NCI-H2107 (cell line): ENCODE measurements at regions not wholly inside any gene's neighbourhood (a gene's known extent, or its start where the extent isn't known, plus 50 kb on each side); places are given as distances from the start of the nearest gene placed in this dataset.
A peak's percentile ranks its signal among the peaks of the same experiment; 100 is the strongest.
"Not testable (repeated sequence)": the region's sequence is repeated elsewhere in the genome, so short reads cannot be mapped to it uniquely, and the experiment has no call there.

Source experiments
- DNase-seq: peaks from one replicate; lab custom pipeline; 2025; lab: John Stamatoyannopoulos, UW

DNA sequence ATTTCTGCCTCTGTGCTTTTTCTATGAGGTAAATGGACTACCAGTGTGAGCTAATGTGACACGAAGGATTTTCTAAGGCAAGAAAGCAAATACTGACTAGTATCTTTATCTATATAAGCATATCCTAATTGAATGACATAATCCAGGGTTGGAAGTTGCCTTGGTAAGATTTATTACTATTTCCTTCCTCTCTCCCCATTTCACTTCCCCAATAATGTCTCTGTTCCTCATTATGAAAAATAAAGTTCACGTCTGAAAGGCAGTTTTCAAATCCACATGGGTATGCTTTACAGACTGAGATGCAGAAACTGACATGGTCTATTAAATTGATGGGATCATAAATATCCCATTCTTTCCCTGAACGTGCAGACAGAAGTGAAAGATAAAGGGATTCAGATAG, 86.0 kb downstream of the DTWD1 start:
- no peak for DNase-seq

DNA sequence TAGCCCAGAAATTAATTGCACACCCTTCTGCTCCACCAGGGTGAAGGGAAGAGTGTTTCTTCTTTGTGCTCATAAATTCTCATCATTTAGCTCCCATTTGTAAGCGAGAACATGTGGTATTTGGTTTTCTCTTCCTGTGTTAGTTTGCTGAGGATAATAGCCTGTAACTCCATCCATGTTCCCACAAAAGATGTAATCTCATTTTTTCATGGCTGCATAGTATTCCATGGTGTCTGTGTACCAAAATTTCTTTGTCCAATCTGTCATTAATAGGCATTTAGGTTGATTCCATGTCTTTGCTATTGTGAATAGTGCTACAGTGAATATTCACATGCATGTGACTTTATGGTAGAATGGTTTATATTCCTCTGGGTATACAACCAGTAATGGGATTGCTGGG, 86.8 kb downstream of the DTWD1 start:
- DNase-seq = no peak

DNA sequence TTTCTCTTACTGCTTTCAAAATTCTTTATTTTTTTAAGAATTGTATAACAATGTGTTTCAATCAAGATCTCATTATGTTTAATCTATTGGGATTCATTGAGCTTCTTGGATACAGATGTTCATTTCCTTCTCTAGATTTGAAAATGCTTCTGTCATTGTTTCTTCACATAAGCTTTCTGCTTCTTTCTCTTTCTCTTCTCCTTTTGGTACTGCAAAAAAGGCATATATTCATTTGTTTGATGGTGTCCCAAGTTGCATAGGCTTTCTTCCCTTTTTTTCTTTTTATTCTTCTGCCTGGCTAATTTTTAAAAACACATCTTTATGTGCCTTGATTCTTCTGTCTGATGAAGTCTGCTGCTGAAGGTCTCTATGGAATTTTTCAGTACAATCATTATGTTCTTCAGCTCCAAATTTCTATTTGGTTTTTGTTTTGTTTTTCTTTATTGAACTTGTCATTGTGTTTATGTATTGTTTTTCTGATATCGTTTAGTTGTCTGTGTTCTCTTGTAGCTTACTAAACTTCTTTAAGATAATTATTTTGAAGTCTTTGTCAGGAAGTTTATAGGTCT, 88.9 kb downstream of the DTWD1 start:
- DNase-seq = no peak

DNA sequence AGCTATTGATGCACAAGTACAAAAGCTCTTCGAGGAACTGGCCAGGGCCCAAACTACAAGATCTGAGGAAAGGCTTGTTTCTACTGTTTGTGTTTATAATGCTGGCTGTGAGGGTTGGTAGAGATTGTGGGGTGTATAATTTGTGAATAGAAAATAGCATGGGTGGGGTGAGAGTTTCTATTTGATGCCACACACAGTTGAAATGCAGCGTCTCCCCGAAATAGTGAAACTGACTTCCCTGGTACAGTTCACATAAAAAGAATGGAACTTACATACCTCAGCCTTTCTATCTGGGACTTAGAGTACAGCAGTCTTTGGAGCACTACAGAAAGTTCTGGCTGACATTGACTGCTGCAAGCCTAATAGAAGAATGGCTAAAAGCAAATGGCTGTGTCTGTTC, 91.3 kb downstream of the DTWD1 start:
- no peak for DNase-seq

DNA sequence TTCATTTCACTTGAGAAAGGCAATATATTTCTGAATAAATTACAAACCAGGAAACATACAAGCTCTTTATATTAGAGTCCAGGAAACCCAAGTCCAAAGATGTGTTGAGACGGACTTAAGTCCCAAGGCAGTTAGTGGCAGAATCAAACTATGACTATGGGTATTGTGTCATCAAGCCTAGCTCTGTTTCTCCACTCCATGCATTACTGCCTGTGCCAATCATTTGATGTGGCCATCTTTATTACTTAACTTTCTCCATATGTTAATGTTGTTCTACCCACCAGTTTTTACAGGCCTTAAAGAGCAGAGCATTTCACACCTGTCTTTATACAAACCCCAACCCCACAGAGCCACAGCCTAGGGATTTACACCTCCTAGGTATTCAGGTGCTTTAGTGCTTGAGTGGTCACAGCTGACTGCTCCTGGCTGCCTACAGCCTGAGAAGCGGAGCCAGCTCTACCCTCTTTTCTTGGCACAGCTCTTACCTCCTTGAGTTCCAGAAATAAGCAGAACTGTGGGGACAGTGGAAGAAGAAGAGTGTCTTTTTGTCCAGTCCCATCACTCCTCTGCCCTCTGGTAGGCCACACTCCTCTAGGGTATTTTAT, 92.1 kb downstream of the DTWD1 start:
- DNase-seq = peak; percentile 14

DNA sequence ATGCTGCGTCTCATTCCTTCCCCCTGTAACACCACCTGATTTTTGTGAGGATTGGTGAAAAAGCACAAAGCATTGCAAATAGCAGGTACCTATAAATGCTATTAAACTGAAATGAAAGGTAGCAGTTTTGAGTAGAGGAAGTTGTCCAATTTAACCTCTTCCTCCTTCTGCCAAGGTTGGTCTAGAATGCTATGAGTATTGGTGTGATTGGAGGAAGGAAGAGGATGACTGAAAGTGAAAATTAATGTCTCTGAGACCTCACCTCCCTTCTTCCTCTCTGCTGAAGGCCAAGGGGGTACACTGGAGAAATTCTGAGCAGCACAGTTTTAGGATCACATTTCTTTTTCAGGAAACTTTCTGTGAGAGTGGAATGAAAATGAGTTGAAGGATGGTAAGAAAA, 94.4 kb downstream of the DTWD1 start:
- DNase-seq = no peak

DNA sequence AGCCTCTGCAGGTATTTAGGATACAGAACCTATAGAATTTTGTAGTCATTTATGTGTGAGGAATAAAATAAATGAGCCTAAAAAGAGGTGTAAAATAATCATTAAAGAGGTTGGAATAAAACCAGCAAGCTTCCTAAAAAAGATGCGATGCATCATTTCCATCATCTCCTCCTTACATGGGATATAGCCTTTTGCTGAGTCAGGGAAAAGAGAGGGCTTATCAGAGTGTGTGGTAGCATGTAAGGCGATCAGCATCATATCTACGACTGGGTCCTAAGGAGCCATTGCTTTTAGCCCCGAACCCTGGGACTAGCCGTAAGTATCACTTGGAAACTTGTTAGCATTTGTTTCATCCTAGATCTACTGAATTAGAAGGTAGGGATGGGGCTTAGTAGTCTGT, 94.9 kb downstream of the DTWD1 start:
- no peak for DNase-seq

DNA sequence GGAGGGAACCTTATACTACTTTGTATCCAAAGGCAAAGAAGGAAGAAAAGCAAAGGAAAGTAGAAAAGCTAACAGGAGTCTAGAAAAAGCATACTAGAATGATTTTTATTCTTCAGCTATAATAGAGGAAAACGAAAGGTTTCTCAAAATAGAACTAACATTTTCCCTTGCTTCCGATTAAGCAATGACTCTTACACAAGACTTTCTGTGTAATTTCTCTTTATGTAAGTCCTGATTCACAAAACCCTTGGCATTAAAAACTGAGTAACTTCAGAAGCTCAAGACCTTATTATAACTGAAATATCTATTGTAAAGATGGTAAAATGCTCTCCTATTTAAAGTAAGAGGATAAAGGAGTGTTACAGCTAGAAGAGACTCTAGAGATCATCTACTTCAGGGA, 97.4 kb downstream of the DTWD1 start:
- DNase-seq = no peak

DNA sequence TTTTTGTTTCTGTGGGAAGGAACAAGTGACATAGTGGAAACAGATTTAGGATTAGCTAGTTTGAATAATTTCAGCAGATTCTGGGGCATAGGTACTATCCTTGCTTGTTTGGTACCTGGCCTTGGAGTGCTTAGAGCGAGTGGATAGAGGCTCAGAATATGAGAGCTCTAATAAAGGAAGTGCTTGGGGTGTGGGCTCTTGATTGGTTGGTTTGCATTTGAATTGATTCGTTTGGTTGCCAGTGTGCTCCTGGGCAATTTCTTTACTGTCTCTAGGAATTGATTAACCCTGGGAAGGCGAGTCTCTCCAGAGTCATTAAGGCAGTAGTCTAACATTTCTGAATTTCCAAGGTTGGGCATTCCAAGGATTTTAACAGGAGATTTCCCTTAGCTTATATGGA, 98.0 kb downstream of the DTWD1 start:
- no peak for DNase-seq

DNA sequence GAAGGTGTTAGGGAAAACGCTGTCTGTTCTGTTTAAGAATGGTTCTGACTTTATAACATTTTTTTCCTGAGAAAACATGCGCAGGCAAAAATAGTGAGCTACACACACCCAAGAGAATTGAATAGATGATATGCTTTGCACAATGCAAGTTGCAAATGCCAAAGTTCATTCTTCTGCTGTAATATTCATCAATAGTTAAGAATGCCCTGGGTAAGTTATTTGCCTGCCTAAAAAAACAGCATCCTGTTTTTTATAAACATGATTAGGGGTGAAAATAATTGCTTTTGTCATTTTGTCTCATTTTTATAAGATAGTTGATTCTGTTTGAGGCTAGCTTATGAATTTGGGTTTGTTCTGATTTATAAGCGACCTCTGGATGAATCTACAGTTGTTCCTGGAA, 99.4 kb downstream of the DTWD1 start:
- DNase-seq = no peak

DNA sequence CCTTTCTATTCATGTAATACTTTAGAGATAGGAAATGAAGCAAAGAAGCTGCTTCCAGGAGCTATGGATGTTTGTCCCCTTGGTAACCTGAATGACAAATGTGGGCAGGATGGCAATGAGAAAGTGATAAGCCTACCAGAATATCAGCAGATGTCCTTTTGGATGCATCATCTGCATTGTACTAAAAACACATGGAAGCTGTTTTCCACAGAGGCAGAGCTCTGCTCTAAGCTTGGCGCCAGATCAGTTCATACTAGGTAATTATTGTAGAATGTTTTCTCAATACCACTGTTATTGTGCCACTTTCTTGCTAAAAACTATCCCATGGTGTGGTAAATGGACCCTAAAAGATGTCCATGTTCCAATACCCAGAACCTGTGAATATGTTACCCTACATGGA, 100.2 kb downstream of the DTWD1 start:
- no peak for DNase-seq

DNA sequence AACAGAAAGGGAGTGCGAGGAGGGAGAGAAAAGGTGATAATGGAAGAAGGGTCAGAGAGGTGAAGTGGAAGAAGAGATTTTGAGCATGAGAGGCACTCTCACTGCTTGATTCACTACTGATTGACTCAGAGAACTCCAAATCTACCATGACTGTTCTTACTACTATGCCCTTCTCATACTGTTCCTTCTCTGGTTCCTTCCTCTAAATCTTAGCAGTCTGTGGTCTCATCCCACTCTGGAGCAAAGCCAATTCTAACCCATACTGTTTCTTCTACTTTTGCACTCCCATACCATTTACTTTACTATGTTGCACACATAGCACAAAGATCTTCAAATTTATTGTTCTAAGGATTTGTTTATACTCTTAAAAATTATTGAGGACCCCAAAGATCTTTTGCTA, 100.8 kb downstream of the DTWD1 start:
- no peak for DNase-seq

DNA sequence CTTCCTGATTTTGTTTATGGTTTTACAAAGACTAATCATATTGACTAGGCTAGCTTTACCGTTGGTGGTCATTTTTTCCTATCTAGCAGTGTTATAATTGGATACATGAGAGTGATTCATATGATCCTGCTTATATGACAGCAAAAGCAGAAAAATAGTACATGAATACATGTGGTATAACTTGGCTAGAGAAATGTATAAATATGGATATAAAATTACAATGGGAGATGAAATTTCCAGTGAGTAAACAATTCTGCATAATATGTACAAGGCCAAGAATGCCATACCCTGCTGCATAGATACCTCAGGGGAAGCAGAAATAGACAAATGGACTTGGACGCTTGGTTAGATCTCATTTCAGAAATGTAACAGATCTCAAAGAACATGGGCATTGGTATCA, 103.1 kb downstream of the DTWD1 start:
- DNase-seq = no peak

DNA sequence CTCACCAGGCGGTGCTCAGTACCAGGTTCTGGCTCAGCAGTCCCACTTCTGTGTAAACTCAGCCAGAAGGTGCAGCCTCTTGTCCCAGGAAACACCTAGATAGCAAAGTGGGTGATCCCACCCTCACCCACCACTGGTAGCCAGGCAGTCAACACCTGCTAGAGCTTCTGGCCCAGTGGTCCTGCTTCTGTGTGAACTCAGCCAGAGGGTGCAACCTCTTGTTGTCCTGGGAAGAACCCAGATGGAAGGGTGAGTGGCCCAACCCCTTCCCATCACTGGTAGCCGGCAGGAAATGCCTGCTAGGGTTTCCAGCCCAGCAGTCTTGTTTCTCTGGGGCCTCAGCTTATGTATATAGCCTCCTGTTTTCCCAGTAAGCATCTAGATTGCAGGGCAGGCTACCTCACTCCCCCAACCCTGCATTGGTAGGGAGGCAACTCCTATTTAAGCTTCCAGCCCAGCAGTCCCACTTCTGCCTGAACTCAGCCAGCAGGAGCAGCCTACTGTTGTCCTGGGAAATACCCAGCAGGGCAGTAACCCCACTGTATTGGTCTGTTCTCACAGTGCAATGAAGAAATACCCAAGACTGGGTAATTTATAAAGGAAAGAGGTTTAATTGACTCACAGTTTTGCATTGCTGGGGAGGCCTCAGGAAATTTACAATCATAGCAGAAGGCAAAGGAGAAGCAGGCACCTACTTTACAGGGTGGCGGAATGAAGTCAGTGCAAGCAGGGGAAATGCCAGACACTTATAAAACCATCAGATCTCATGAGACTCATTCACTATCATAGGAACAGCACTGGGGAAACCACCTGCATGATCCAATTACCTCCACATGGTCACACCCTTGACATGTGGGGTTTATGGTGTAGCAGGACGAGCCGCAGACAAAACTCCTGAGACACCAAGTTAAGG, 110.6 kb downstream of the DTWD1 start:
- DNase-seq = no peak

DNA sequence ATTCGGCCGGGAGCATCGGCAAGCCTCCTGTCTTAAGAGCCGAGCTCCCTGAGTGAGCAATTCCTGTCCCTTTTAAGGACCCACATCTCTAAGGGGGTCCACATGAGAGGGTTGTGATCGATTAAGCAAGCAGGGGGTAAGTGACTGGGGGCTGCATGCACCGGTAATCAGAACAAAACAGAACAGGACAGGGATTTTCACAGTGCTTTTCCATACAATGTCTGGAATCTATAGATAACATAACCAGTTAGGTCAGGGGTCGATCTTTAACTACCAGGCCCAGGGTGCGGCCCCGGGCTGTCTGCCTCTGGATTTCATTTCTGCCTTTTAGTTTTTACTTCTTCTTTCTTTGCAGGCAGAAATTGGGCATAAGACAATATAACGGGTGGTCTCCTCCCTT, 111.3 kb downstream of the DTWD1 start:
- not testable (repeated sequence) for DNase-seq

DNA sequence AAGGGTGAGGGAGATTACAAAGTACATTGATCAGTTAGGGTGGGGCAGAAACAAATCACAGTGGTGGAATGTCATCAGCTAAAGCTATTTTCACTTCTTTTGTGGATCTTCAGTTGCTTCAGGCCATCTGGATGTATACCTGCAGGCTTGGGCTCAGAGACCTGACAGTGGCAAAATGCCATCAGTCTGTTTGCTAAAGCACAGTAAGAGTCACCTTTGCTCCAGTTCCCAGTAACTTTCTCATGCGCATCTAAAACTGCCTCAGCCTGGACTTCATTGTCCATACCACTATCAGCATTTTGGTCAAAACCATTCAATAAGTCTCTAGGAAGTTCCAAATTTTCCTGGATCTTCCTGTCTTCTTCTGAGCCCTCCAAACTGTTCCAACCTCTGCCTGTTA, 113.2 kb downstream of the DTWD1 start:
- not testable (repeated sequence) for DNase-seq

DNA sequence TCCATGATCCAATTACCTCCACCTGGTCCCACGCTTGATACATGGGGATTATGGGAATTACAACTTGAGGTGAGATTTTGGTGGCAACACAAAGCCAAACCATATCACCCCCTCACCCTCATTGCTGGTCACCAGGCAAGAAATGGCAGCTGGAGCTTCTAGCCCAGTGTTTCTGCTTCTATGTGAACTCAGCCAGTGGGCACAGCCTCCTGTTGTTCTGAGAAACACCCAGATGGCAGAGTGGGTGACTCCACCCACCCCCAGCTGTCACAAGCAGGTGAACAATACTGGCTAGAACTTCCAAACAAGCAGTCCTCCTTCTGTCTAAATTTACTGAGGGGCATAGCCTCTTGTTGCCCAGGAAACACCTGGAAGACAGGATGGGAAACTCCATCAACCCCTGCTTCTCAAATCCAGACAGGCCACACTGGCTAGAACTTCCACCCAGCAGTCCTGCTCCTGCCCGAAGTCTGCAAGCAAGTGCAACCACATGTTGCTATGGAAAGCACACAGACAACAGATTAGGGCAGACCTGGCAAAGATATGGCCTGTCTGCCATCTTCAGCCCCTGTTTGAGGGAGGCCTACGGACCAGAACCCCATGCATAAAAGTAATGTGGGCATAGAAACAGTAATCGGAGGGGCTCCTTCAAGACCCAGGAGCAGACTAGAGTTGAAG, 114.1 kb downstream of the DTWD1 start:
- DNase-seq = no peak

DNA sequence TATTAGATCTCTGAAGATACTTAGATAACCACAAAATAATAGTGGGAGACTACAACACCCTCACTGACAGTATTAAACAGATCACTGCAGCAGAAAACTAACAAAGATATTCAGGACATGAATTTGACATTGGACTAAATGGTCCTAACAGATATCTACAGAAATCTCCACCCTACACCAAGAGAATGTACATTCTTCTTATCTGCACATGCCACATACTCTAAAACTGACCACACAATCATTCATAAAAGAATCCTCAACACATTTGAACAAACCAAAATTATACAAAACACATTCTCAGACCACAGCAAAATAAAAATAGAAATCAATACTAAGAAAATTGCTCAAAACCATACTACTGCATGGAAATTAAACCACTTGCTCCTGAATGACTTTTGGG, 116.3 kb downstream of the DTWD1 start:
- no peak for DNase-seq

DNA sequence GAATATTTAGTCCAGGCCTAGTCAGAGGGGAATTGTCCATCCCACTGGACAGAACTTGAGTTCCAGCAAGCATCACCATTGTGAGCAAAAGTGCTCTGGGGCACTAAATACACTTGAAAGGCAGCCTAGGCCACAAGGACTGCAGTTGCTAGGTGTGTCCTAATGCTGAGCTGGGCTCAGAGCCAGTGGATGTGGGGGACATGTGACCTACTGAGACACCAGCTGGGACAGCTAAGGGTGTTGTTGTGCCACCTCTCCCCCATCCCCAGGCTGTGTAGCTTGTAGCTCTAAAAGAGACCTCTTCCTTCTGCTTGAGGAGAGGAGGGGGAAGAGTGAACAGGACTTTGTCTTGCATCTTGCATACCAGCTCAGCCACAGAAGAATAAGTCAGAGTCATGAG, 120.9 kb downstream of the DTWD1 start:
- no peak for DNase-seq

DNA sequence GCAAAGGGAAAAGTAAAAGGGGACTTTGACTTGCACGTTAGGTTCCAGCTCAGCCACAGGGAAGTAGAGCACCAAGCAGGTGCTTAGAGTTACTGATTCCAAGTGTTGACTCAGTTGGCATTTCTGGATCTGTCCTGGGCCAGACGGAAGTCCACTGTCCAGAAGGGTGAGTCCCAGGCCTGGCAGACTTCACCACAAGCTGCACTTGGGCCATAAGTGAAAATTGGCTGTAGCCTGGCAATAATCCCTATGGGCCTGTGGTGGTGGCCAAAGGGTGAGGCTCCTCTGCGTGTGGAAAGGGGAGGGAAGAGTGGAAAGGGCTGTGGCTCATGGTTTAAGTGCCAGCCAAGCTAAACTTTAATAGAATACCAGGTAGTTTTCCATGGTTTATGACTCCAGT, 121.5 kb downstream of the DTWD1 start:
- DNase-seq = no peak

DNA sequence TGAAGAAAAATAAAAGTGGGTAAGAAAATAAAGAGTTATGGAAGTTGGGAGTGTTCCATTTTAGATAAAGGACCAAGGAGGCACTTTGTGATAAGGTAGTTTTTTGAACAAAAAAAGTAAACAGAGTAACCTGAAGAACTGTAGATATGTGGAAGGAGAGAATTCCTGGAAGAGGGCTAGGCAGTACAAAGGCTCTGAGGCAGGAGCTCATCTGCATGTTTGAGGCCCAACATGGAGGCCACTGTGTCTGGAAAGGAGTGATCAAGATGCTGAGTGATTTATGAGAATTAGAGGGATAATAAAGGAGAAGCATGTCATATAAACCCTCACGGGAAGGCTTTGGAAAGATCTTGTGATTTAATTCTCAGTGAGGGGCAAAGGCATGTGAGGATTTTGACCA, 126.5 kb downstream of the DTWD1 start:
- DNase-seq = no peak

DNA sequence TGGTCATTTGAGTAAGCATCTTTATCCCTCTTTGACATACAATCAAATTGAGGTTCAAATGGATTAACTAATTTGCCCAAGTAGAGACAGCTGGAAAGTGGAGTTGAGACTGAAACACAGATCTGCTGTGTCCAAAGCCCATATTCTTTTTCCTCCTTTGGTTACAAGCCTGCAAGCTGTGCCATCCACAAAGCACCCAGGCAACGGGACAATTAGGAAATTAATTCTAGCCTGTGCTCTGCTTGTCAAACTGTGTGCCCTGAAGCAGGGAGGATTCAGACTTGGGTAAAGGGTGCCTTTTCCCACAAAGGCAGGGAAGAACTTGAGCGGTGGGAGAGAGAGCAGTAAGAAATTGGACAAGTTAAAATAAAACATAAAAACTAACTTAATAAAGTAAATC, 127.9 kb downstream of the DTWD1 start:
- no peak for DNase-seq

DNA sequence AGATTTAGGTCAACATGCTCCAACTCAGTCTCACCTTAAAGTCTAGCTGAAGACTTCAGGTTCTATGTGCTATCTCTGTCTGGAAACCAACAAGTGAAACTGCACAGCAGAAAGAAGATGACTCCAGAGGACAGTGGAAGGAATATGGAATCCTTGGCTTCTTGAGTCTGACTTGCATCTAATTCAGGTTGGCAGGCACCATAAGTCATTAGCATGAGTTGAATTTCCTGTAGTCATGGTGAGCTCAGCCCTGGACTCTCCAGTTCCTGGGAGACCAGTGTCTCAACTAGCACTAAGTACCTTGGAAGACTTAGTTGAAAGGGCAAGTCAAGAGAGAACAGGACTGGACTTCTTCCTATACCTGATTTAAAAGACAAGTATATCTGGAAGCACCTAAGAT, 129.7 kb downstream of the DTWD1 start:
- no peak for DNase-seq
